Testis (tissue), 2 donors: ENCODE measurements at regions not wholly inside any gene's neighbourhood (a gene's known extent, or its start where the extent isn't known, plus 50 kb on each side); places are given as distances from the start of the nearest gene placed in this dataset.
"Not testable (repeated sequence)": the region's sequence is repeated elsewhere in the genome, so short reads cannot be mapped to it uniquely, and the experiment has no call there.

Experiments used
- DNase-seq: peaks from one replicate; pipeline ENCODE4 v3.0.0-alpha.2; 2019
- H3K27ac ChIP-seq, 2 donors: fragments of 200-600 bp; sonication (generic); one replicate each; pipeline ENCODE4 v1.5.1; 2019
- H3K27me3 ChIP-seq: fragments of 200-600 bp; sonication (generic); one replicate; pipeline ENCODE4 v1.5.1; 2019
- H3K36me3 ChIP-seq: fragments of 200-600 bp; sonication (generic); one replicate; pipeline ENCODE4 v1.5.1; 2017; ENCODE audit warnings: low read depth; ENCODE audit errors: missing control alignments
- H3K4me1 ChIP-seq: fragments of 200-600 bp; sonication (generic); one replicate; pipeline ENCODE4 v1.5.1; 2019
- H3K4me3 ChIP-seq, 2 donors: fragments of 200-600 bp; sonication (generic); one replicate each; pipeline ENCODE4 v1.5.1; 2017 to 2019
- H3K9me3 ChIP-seq: fragments of 200-600 bp; sonication (generic); one replicate; pipeline ENCODE4 v1.5.1; 2017
- POLR2A ChIP-seq: fragments of 450-650 bp; IDR thresholded peaks from one replicate; pipeline ENCODE4 v1.6.1; 2017; ENCODE audit warnings: antibody characterized with exemption, mild to moderate bottlenecking, moderate library complexity
- WGBS, 2 donors: methylation state at CpG; one replicate each; pipeline ENCODE4 v1.1.5; 2018; 5-methylcytosine and 5-hydroxymethylcytosine counted together
- intact Hi-C: fragments of 100-400 bp; cut with DNase I; formaldehyde crosslinking; loops from one replicate; pipeline ENCODE4 v1.15.1; 2023; ENCODE audit warnings: low total_unique reads
- TF ChIP-seq, protein P1 (sequence below), 3 experiments: fragments of 450-650 bp in 2 of 3; fragments of 200-600 bp in 1 of 3; sonication (generic) in 1 of 3; IDR thresholded peaks; one replicate each; pipeline ENCODE4 v1.5.1; 2016 to 2019; ENCODE audit warnings: antibody characterized with exemption in 3 of 3, mild to moderate bottlenecking in 2 of 3, moderate library complexity in 1 of 3

DNA sequence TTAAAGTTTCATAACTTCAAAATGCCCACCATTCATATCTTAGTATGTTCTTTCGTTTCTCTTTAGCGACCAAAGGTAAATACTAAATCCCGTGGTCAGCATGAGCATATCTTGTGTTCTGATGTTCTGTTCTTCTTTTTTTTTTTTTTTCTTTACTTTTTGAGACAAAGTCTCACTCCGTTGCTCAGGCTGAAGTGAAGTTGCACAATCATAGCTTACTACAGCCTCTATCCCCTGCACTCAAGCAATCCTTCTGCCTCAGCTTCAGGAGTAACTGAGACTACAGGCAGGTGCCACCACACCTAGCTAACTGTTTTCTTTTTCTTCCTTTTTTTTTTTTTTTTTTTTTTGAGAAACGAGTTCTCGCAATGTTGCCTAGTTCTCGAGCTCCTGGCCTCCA, 60.9 kb upstream of the ATP12A start:
- H3K4me1 ChIP-seq: no peaks in the 10 kb centered on the region
- DNase-seq: no peak
- no peaks in the 10 kb centered on the region for H3K9me3 ChIP-seq
- no peak for TF ChIP-seq POLR2A
- TF ChIP-seq, protein P1, sequence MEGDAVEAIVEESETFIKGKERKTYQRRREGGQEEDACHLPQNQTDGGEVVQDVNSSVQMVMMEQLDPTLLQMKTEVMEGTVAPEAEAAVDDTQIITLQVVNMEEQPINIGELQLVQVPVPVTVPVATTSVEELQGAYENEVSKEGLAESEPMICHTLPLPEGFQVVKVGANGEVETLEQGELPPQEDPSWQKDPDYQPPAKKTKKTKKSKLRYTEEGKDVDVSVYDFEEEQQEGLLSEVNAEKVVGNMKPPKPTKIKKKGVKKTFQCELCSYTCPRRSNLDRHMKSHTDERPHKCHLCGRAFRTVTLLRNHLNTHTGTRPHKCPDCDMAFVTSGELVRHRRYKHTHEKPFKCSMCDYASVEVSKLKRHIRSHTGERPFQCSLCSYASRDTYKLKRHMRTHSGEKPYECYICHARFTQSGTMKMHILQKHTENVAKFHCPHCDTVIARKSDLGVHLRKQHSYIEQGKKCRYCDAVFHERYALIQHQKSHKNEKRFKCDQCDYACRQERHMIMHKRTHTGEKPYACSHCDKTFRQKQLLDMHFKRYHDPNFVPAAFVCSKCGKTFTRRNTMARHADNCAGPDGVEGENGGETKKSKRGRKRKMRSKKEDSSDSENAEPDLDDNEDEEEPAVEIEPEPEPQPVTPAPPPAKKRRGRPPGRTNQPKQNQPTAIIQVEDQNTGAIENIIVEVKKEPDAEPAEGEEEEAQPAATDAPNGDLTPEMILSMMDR (IDR thresholded peaks at IDR 0.05): no peak
- no peaks in the 10 kb centered on the region for H3K36me3 ChIP-seq
- intact Hi-C loops: no loop called here
- H3K27ac ChIP-seq: no peak overlapping the region
- H3K4me3 ChIP-seq: no peak overlapping the region
- 90 to 92% methylated on average over 7 of the region's 7 CpGs for WGBS, 2 donors
- H3K27me3 ChIP-seq: no peaks in the 10 kb centered on the region

- H3K9me3 ChIP-seq, intact Hi-C loops, H3K27ac ChIP-seq, H3K27me3 ChIP-seq, H3K4me1 ChIP-seq, H3K4me3 ChIP-seq, DNase-seq, H3K36me3 ChIP-seq: not testable (repeated sequence)
- WGBS, 2 donors: 82 to 93% methylated on average over 8 of the region's 8 CpGs
These were observed 57.6 kb upstream of the ATP12A start for GRCh38 chr13:24622481-24623148.

DNA sequence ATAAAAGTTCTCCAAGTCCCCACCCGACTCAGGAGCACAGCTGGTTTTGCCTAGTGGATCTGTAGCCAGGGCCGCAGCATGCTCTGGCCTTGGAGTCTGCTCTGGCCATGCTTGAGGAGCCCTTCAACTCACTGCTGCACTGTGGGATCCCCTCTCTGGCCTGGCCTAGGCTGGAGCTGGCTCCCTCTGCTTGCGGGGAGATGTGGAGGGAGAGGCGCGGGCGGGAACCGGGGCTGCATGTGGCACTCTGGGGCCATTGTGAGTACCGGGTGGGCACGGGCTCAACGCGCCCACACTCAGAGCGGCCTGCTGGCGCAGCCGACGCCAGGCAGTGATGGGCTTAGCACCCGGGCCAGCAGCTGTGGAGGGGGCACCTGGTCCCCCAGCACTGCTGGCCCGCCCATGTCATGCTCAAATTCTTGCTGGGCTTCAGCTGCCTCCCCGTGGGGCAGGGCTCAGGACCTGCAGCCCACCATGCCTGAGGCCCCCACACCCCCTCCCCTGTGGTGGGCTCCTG, 57.0 kb upstream of the ATP12A start:
- H3K36me3 ChIP-seq: no peaks in the 10 kb centered on the region
- WGBS, 2 donors: 96 to 97% methylated on average over 5 to 18 of the region's 18 CpGs
- H3K27me3 ChIP-seq: no peaks in the 10 kb centered on the region
- no peaks in the 10 kb centered on the region for H3K9me3 ChIP-seq
- intact Hi-C loops: no loop called here
- H3K4me3 ChIP-seq: no peak overlapping the region
- TF ChIP-seq, protein P1 (IDR thresholded peaks at IDR 0.05): no peak
- no peak for TF ChIP-seq POLR2A
- H3K27ac ChIP-seq: no peak overlapping the region
- no peaks in the 10 kb centered on the region for H3K4me1 ChIP-seq
- DNase-seq: no peak

DNA sequence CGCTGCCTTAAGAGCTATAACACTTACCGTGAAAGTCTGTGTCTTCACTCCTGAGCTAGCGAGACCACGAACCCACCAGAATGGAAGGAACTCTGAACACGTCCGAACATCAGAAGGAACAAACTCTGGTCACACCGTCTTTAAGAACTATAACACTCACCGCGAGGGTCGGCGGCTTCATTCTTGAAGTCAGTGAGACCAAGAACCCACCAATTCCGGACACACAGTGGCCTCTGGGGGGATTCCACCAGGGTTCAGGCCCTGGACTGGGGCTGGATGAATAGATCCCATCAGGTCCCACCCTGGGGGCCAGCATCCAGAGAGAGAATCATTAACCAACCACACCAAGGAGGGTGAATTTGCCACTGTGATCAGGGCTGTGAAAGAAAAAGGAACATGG, 55.8 kb upstream of the ATP12A start:
- Histone ChIP-seq H3K9me3 (no peaks in the 10 kb centered on the region), H3K27me3 (no peaks in the 10 kb centered on the region), H3K4me1 (no peaks in the 10 kb centered on the region), H3K4me3 (no peak overlapping the region), H3K36me3 (no peaks in the 10 kb centered on the region), H3K27ac (no peak overlapping the region)
- TF ChIP-seq, protein P1 (IDR thresholded peaks at IDR 0.05): no peak
- TF ChIP-seq POLR2A: no peak
- no peak for DNase-seq
- intact Hi-C loops: no loop called here
- 96 to 98% methylated on average over 12 of the region's 12 CpGs for WGBS, 2 donors

DNA sequence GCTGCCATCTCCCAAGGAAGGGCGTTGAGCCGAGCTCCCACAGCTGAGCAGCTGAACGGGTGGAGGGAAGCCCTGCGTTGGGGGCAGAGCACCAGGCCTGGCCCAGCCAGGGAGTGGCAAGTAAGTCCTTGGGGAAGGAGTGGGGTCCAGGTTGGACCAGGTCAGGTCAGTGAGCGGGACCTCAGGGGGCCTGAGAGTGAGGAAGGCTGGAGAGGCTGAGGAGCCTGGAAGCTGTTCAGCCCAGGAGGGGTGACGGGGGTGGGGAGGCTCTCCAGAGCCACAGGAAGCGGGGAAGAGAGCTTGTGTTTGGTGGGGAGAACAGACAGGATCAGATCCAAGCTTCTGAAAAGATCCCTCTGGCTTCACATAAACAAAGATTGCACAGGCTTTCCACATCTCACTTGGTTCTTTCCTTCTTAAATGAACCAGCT, 55.4 kb upstream of the ATP12A start:
- H3K9me3 ChIP-seq: no peaks in the 10 kb centered on the region
- H3K36me3 ChIP-seq: no peaks in the 10 kb centered on the region
- DNase-seq: no peak

More for the DNA sequence above, 55.4 kb upstream of the ATP12A start:
- H3K4me3 ChIP-seq: no peak overlapping the region
- H3K4me1 ChIP-seq: no peaks in the 10 kb centered on the region
- TF ChIP-seq, protein P1 (IDR thresholded peaks at IDR 0.05): no peak
- TF ChIP-seq POLR2A: no peak
- intact Hi-C loops: no loop called here
- no peaks in the 10 kb centered on the region for H3K27me3 ChIP-seq
- WGBS, 2 donors: 87 to 92% methylated on average over 7 of the region's 7 CpGs
- H3K27ac ChIP-seq: no peak overlapping the region
